A549 (cell line): ENCODE measurements at regions not wholly inside any gene's neighbourhood (a gene's known extent, or its start where the extent isn't known, plus 50 kb on each side); places are given as distances from the start of the nearest gene placed in this dataset.

Experiments used
- CTCF ChIP-seq: fragments of >200 bp; sonication (Bioruptor Twin); formaldehyde crosslinking; IDR thresholded peaks from 3 replicates; pipeline ENCODE4 v1.5.1; 2016
- EHMT2 ChIP-seq: fragments of 200-600 bp; sonication (generic); IDR thresholded peaks from 2 replicates; pipeline ENCODE4 v1.6.1; 2016; ENCODE audit warnings: antibody characterized with exemption, low read depth, mild to moderate bottlenecking, moderate library complexity
- POLR2A ChIP-seq: IDR thresholded peaks from 2 replicates; pipeline ENCODE4 v1.6.1; 2012; ENCODE audit warnings: mild to moderate bottlenecking, low read length
- POLR2AphosphoS2 ChIP-seq: conservative IDR thresholded peaks from 2 replicates; pipeline ENCODE4 v1.6.1; 2012; ENCODE audit warnings: low read length, improper control_type of control experiment, inconsistent platforms
- RFX5 ChIP-seq: fragments of 450-650 bp; IDR thresholded peaks from 2 replicates; pipeline ENCODE4 v1.7.1; 2014; ENCODE audit warnings: antibody characterized with exemption, mild to moderate bottlenecking, moderate library complexity

GRCh38 chr5:101788797-101789196 is 507.3 kb downstream of the SLCO4C1 start:
- TF ChIP-seq RFX5 (no peak), CTCF (no peak), EHMT2 (no peak), POLR2AphosphoS2 (no peak), POLR2A (no peak)
